ENCODE measurements at regions not wholly inside any gene's neighbourhood (a gene's known extent, or its start where the extent isn't known, plus 50 kb on each side); places are given as distances from the start of the nearest gene placed in this dataset.

DNA sequence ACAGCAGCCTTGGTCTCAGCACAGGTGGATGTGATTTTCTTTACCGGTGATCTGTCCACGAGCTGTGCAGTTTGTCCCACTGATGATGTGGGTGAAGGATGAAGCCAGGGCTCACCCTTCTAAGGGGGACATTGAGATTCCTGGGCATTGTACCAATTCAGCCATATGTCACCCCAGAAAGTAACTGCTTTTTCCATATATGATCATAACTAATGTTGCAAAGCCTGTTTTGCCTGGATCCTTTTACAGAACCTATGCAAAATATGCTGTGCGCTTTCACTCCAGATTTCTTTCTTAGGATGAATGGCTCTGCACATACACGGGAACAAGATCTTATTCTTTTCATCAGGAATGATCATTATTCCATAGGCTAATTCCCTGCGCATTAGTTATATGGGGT lies 96.9 kb upstream of the POU3F3 start:
- TF ChIP-seq, protein P1, sequence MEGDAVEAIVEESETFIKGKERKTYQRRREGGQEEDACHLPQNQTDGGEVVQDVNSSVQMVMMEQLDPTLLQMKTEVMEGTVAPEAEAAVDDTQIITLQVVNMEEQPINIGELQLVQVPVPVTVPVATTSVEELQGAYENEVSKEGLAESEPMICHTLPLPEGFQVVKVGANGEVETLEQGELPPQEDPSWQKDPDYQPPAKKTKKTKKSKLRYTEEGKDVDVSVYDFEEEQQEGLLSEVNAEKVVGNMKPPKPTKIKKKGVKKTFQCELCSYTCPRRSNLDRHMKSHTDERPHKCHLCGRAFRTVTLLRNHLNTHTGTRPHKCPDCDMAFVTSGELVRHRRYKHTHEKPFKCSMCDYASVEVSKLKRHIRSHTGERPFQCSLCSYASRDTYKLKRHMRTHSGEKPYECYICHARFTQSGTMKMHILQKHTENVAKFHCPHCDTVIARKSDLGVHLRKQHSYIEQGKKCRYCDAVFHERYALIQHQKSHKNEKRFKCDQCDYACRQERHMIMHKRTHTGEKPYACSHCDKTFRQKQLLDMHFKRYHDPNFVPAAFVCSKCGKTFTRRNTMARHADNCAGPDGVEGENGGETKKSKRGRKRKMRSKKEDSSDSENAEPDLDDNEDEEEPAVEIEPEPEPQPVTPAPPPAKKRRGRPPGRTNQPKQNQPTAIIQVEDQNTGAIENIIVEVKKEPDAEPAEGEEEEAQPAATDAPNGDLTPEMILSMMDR (IDR thresholded peaks at IDR 0.05 in 2 of 3, conservative IDR thresholded peaks at IDR 0.05 in 1 of 3; ENCODE audit: borderline replicate concordance in 1 of 3, insufficient read depth in 1 of 3, low read depth in 2 of 3, low read length in 2 of 3): no peak
- TF ChIP-seq POLR2A (IDR thresholded peaks at IDR 0.05; ENCODE audit: borderline replicate concordance, extremely low read depth, insufficient read depth, insufficient read length) (no peak), POLR2AphosphoS5 (IDR thresholded peaks at IDR 0.05; ENCODE audit: low read depth, low read length) (no peak), TCF7L2 (IDR thresholded peaks at IDR 0.05; ENCODE audit: borderline replicate concordance, extremely low read depth, insufficient read depth, insufficient read length) (no peak), RAD21 (IDR thresholded peaks at IDR 0.05; ENCODE audit: low read depth) (no peak), YY1 (IDR thresholded peaks at IDR 0.05; ENCODE audit: extremely low read depth, insufficient replicate concordance, low read depth, low read length) (no peak), ZFX (IDR thresholded peaks at IDR 0.05) (no peak), CEBPB (IDR thresholded peaks at IDR 0.05; ENCODE audit: low read depth) (no peak), EZH2 (IDR thresholded peaks at IDR 0.05) (no peak), ZNF274 (IDR thresholded peaks at IDR 0.05; ENCODE audit: low read depth, low read length) (no peak), ELF1 (IDR thresholded peaks at IDR 0.05; ENCODE audit: borderline replicate concordance, low read depth) (no peak)
- TF ChIP-seq, protein P2, sequence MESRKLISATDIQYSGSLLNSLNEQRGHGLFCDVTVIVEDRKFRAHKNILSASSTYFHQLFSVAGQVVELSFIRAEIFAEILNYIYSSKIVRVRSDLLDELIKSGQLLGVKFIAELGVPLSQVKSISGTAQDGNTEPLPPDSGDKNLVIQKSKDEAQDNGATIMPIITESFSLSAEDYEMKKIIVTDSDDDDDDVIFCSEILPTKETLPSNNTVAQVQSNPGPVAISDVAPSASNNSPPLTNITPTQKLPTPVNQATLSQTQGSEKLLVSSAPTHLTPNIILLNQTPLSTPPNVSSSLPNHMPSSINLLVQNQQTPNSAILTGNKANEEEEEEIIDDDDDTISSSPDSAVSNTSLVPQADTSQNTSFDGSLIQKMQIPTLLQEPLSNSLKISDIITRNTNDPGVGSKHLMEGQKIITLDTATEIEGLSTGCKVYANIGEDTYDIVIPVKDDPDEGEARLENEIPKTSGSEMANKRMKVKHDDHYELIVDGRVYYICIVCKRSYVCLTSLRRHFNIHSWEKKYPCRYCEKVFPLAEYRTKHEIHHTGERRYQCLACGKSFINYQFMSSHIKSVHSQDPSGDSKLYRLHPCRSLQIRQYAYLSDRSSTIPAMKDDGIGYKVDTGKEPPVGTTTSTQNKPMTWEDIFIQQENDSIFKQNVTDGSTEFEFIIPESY (IDR thresholded peaks at IDR 0.05; ENCODE audit: extremely low read depth, insufficient replicate concordance, low read length): no peak
- TF ChIP-seq, protein P3, sequence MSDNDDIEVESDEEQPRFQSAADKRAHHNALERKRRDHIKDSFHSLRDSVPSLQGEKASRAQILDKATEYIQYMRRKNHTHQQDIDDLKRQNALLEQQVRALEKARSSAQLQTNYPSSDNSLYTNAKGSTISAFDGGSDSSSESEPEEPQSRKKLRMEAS (IDR thresholded peaks at IDR 0.05): no peak
